ENCODE measurements at regions not wholly inside any gene's neighbourhood (a gene's known extent, or its start where the extent isn't known, plus 50 kb on each side); places are given as distances from the start of the nearest gene placed in this dataset.
"Not testable (repeated sequence)": the region's sequence is repeated elsewhere in the genome, so short reads cannot be mapped to it uniquely, and the experiment has no call there.

- DNase-seq: no peak
Observed at GRCh38 chr2:234373481-234374149, 123.3 kb downstream of the ARL4C start.

DNA sequence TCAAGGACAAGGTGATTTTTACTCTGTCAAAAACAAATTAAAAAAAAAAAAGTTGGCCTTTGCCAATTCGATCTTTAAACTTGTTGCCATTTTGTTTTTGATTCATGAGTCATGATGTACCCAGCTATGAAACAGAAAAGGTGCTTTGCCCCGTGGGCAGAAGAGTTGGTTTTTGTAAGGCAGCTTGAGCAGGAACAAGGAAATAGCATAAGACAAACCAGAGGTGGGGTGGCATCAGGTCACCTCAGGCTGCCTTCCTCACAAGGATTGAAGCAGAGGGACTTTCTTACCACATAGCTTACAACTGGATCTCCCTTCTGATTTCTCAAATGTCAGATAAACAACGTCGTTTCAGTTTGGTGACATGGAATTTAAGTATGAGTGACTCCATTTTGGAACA lies 123.8 kb downstream of the ARL4C start:
- DNase-seq: no peak

GRCh38 chr2:234372506-234372905 lies 124.4 kb downstream of the ARL4C start:
- peak; percentile 10 for DNase-seq

GRCh38 chr2:234368861-234369261 lies 128.0 kb downstream of the ARL4C start:
- DNase-seq: peak; percentile 58

DNA sequence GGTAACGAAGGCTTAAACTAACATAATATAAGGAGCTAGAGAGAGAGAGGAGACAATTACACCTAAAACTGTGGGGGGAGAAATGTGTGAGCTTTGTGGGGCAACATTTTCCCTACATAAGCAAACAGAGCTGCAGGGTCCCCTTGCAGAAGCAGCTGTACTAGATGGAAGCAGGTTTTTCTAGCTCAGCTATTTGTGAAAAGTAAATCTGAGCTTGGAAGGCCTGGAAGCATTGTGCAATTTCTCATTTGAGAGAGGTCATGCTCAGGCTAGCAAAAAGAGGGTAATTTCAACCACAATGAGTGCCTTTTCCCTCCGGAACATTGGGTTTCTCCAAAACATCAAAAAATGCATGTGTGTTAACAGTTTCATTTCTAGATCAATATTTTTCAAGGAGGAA lies 130.0 kb downstream of the ARL4C start:
- no peak for DNase-seq

DNA sequence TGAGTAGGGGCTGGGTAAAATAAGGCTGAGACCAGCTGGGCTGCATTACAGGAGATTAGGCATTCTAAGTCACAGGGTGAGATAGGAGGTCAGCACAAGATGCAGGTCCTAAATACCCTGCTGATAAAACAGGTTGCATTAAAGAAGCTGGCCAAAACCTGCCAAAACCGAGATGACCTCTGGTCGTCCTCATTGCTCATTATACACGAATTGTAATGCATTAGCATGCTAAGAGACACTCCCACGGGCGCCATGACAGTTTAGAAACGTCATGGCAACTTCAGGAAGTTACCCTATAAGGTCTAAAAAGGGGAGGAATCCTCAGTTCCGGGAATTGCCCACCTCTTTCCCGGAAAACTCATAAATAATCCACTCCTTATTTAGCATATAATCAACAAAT lies 132.2 kb downstream of the ARL4C start:
- no peak for DNase-seq

- DNase-seq: no peak
Observed at GRCh38 chr2:234363647-234364294, 133.1 kb downstream of the ARL4C start.

DNA sequence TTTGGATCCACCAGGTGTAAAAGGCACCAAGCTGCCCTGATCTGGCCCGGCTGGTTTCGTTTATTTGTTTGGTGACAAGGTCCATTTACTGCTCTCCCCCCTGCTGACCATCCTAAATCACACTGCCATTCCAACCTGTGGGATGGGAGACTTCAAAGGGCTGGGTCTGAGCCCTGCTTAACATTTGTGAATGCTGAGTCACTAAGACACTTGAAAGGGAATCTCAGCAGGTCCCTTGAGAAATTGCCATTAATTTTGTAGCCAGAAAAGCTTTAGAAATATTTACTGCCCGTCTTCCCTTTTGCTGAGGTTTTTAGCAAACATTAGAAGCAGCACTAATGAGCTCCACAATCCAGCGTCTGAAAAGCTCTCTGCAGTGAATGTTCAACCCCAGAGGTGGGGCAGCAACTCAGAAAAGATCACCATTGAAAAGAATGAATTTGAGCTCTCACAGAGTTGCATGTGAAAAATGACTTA lies 133.8 kb downstream of the ARL4C start:
- no peak for DNase-seq

GRCh38 chr2:234360313-234360975 lies 136.4 kb downstream of the ARL4C start:
- DNase-seq: not testable (repeated sequence)

DNA sequence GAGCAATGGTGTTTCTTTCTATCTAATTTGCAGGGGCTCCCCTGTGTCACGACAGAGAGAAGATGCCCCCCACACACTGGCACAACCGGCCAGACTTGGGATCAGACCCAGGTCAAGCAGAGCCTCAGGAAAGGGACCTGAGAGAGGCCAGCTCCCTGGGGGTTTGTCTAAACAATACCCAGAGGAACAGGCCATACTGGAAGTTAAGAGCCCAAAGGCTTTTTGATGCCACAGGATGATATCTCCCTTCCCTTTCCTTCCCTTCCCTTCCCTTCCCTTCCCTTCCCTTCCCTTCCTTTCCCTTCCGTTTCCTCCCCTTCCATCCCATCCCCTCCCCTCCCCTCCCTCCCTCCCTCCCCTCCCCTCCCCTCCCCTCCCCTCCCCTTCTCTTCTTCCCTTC lies 139.2 kb downstream of the ARL4C start:
- no peak for DNase-seq

- no peak for DNase-seq
Observed at GRCh38 chr2:234355808-234356365, 141.0 kb downstream of the ARL4C start.

DNA sequence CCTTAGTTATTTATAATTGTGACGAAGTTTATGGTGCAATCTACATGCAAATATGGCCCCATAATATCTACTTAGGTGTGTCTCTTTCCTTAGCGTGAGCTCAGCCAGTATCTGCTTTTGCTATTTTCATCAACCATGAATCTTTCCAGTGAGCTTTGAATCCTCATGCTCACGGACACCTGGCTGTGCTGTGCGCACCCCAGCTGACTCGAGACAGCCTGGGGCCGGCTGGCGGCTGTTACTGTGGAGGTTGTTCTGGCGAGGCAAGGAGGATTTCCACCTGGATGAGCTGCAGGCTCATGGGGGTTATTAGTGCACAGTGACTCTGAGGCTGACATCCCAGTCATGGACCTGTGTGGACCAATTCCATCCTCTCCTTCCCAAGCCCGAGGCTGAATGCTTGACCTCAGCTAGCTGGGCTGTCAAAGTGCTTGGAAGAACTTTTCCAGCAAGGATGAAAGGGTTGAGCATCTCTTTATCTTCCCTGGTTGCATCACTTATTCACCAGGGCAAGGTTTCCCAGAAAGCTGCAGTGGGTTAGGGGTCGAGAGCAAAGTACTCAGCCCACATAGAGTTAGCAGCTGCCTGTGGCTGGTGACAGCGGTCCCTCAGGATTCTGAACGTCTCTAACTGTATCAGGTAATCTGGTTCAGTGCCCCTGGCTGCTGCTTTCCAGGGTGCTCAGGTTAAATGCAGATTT lies 141.7 kb downstream of the ARL4C start:
- no peak for DNase-seq

DNA sequence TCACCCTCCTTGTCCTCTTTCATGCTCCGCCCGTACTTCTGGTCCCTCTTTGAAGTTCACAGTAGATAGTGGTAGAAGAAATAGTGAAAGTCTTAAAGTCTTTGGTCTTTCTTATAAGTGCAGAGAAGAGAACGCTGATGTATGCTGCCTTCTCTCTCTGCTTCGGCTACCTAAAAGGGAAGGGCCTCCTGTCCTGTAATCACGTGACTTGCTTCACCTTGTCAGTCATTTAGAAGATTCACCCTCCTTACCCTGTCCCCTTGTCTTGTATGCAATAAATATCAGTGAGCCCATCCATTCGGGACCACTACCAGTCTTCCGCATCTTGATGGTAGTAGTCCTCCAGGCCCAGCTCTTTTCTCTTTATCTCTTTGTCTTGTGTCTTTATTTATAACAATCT lies 144.6 kb downstream of the ARL4C start:
- no peak for DNase-seq

- DNase-seq: not testable (repeated sequence)
Observed at GRCh38 chr2:234351866-234352265, 145.0 kb downstream of the ARL4C start.

DNA sequence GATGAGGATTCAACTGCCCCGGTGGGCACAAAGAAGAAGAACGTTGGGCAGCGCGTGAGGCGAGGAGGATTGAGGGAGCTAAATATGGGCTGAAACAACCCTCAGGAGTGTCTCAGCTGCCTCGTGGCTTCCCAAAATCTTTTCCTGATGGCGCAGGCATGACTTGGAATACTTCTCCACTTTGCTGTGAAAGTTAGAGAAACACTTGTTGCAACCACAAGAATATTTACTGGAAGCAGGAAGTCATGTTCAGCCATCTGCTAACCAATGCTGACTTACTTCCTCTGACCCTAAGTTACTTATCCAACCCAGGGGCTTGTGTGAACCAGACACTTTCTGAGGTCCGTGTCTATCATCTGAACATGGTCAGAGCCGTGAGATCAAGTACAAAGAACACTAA lies 148.8 kb downstream of the ARL4C start:
- DNase-seq: no peak

- no peak for DNase-seq
Observed at GRCh38 chr2:234345921-234346320, 151.0 kb downstream of the ARL4C start.

DNA sequence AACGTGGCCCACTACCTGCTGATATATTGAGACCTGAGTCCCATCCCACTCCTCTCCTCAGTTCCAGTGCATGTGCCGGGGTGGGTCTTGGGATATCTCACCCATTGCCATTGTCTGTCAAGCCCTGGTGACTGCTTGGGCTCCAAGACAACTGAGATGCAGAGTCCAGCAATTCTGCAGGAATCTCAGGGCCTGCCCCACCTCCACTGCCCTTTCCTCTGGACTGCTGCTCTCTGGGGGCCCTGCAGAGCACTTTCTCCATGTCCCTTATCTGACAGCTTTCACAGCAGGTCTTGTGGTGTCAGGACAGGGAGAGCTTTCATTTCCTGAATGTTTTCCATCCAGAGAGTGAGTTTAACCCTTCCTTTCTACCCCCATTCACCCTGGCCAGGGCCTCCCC lies 152.9 kb downstream of the ARL4C start:
- DNase-seq: no peak

DNA sequence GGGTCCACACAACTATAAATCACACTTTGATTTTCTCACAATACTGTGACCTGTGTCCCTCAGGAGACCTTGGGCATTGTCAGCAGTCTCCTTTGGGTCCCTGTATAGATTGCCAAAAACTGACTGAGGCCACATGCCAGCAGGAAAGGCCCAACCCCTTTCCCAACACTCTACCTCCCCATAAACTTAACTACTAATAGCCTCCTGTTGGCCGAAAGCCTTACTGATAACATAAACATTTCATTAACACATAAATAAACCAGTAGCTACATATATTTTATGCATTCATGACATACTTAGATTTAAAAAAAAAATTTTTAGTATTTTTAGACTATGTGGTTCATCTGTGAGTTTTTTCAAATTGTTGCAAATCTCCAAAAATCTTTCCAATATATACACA lies 153.5 kb downstream of the ARL4C start:
- DNase-seq: no peak

- no peak for DNase-seq
Observed at GRCh38 chr2:234341306-234341985, 155.4 kb downstream of the ARL4C start.

- no peak for DNase-seq
Observed at GRCh38 chr2:234339501-234339900, 157.4 kb downstream of the ARL4C start.

DNA sequence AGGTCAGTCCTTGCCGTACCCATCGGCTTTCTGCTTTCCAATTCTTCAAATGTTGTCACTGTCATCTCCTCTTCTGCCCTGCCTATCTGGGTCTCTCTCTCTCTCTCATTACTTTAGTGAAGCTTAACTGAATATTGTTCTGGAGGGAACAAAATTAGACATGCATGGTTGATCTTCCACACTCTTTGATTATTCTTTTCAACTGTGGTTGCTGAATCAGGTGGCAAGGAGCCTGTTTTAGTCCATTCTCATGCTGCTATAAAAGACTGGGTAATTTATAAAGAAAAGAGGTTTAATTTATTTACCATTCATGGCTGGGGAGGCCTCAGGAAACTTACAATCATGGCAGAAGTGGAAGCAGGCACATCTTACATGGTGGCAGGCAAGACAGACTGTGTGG lies 157.9 kb downstream of the ARL4C start:
- no peak for DNase-seq

DNA sequence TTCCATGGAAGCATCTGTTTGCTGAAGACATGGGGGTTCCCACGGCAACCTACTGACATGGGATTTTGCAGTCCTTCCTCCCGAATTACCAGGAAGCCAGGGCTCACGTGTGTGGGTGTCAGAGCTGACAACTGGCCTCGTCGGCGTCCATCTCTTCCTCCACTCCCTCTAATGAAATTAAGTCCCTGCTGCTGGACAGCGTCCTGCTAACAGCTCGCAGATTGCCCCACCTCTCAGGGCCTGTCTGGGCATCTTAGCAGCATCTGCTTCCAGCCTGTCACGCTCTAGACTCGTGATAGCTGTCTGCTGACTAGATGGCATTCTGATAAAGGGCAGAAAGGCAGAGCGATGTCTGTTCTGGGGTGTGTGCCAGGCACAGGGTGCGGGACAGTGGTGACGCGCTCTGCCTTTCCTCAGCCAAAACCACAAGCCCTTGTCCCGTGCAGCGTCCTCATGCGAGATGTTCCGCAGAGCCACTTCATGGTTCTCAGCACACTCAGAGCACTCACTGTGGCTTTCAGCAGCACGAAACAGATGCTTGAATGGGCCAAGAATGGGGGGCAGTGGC lies 161.1 kb downstream of the ARL4C start:
- DNase-seq: peak; percentile 49

Data from activated CD4-positive, alpha-beta T cell treated with anti-CD3 and anti-CD28 coated beads, Interleukin-2, Interleukin-6, amounts not matched to agents 100 ng/mL and 50 ng/mL, durations not matched to agents 16 hours and 8 hours (primary cell).